GM19328 (cell line): ENCODE measurements at regions not wholly inside any gene's neighbourhood (a gene's known extent, or its start where the extent isn't known, plus 50 kb on each side); places are given as distances from the start of the nearest gene placed in this dataset.

Source experiments
- ATAC-seq: cut with Tn5 transposase; IDR thresholded peaks from one replicate; pipeline ENCODE4 v1.9.1; 2021; ENCODE audit warnings: mild to moderate bottlenecking, moderate library complexity; ENCODE audit not compliant: unreplicated experiment

GRCh38 chr9:79170643-79171042 lies 401.1 kb upstream of the TLE4 start:
- no peak for ATAC-seq

GRCh38 chr9:79173932-79174331 lies 397.8 kb upstream of the TLE4 start:
- ATAC-seq = no peak

- no peak for ATAC-seq
These were observed 395.6 kb upstream of the TLE4 start for GRCh38 chr9:79176014-79176697.

- ATAC-seq = no peak
These were observed 386.9 kb upstream of the TLE4 start for GRCh38 chr9:79184831-79185230.

GRCh38 chr9:79185866-79186265 lies 385.9 kb upstream of the TLE4 start:
- ATAC-seq = no peak

- ATAC-seq = no peak
These were observed 382.2 kb upstream of the TLE4 start for GRCh38 chr9:79189511-79189924.

- no peak for ATAC-seq
These were observed 378.8 kb upstream of the TLE4 start for GRCh38 chr9:79193001-79193400.

GRCh38 chr9:79193501-79194223 lies 378.1 kb upstream of the TLE4 start:
- ATAC-seq = no peak

GRCh38 chr9:79195879-79196278 lies 375.9 kb upstream of the TLE4 start:
- ATAC-seq = no peak

- no peak for ATAC-seq
These were observed 375.2 kb upstream of the TLE4 start for GRCh38 chr9:79196606-79197005.

- no peak for ATAC-seq
These were observed 371.4 kb upstream of the TLE4 start for GRCh38 chr9:79200336-79200735.

- no peak for ATAC-seq
These were observed 370.1 kb upstream of the TLE4 start for GRCh38 chr9:79201636-79202035.

GRCh38 chr9:79208791-79209396 lies 362.9 kb upstream of the TLE4 start:
- no peak for ATAC-seq

GRCh38 chr9:79210541-79211243 lies 361.1 kb upstream of the TLE4 start:
- no peak for ATAC-seq

- no peak for ATAC-seq
These were observed 358.2 kb upstream of the TLE4 start for GRCh38 chr9:79213417-79214125.

- ATAC-seq = no peak
These were observed 355.9 kb upstream of the TLE4 start for GRCh38 chr9:79215821-79216220.

- no peak for ATAC-seq
These were observed 351.5 kb upstream of the TLE4 start for GRCh38 chr9:79220251-79220650.

GRCh38 chr9:79220666-79221065 lies 351.1 kb upstream of the TLE4 start:
- no peak for ATAC-seq

- ATAC-seq = no peak
These were observed 350.7 kb upstream of the TLE4 start for GRCh38 chr9:79221084-79221483.

- ATAC-seq = no peak
These were observed 349.3 kb upstream of the TLE4 start for GRCh38 chr9:79222483-79222882.
